ENCODE measurements at regions not wholly inside any gene's neighbourhood (a gene's known extent, or its start where the extent isn't known, plus 50 kb on each side); places are given as distances from the start of the nearest gene placed in this dataset.

GRCh38 chr4:176422001-176422400 lies 102.2 kb downstream of the SPCS3 start:
- no peak for DNase-seq (ENCODE audit: low read depth)
- ChIA-PET CTCF (interaction anchor here (1.2 kb wide), 1 partner anchor 16 kb away, joined by 3 read pairs; no protein-coding TSS in a partner anchor), POLR2A (no interaction called here)
- Histone ChIP-seq H3K36me3 (ENCODE audit: control insufficient read depth, insufficient read depth, low read length) (no peaks in the 10 kb centered on the region), H3K4me3 (ENCODE audit: low read depth, low read length) (no peak overlapping the region), H3K27me3 (ENCODE audit: control insufficient read depth, insufficient read depth, low read length) (no peaks in the 10 kb centered on the region)
- TF ChIP-seq CTCF (IDR thresholded peaks at IDR 0.05; ENCODE audit: insufficient read depth, low read depth, low read length) = no peak

GRCh38 chr4:176422511-176422910 lies 102.7 kb downstream of the SPCS3 start:
- ChIA-PET CTCF (interaction anchor here (1.2 kb wide), 1 partner anchor 16 kb away, joined by 3 read pairs; no protein-coding TSS in a partner anchor), POLR2A (no interaction called here)
- DNase-seq (ENCODE audit: low read depth) = no peak

GRCh38 chr4:176425035-176425434 lies 105.3 kb downstream of the SPCS3 start:
- ChIA-PET POLR2A (no interaction called here), CTCF (no interaction called here)
- Histone ChIP-seq H3K36me3 (ENCODE audit: control insufficient read depth, insufficient read depth, low read length) (no peaks in the 10 kb centered on the region), H3K4me3 (ENCODE audit: low read depth, low read length) (no peak overlapping the region), H3K27me3 (ENCODE audit: control insufficient read depth, insufficient read depth, low read length) (no peaks in the 10 kb centered on the region)
- DNase-seq (ENCODE audit: low read depth) = no peak
- no peak for TF ChIP-seq CTCF (IDR thresholded peaks at IDR 0.05; ENCODE audit: insufficient read depth, low read depth, low read length)

More at GRCh38 chr4:176422511-176422910, 102.7 kb downstream of the SPCS3 start:
- Histone ChIP-seq H3K36me3 (ENCODE audit: control insufficient read depth, insufficient read depth, low read length) (no peaks in the 10 kb centered on the region), H3K4me3 (ENCODE audit: low read depth, low read length) (no peak overlapping the region), H3K27me3 (ENCODE audit: control insufficient read depth, insufficient read depth, low read length) (no peaks in the 10 kb centered on the region)
- no peak for TF ChIP-seq CTCF (IDR thresholded peaks at IDR 0.05; ENCODE audit: insufficient read depth, low read depth, low read length)

GRCh38 chr4:176432811-176433540 lies 113.2 kb downstream of the SPCS3 start:
- no peak for TF ChIP-seq CTCF (IDR thresholded peaks at IDR 0.05; ENCODE audit: insufficient read depth, low read depth, low read length)
- no peak overlapping the region for H3K4me3 ChIP-seq (ENCODE audit: low read depth, low read length)
- POLR2A ChIA-PET = interaction anchor here (0.6 kb wide), 1 partner anchor 64 kb away, joined by 4 read pairs; no protein-coding TSS in a partner anchor

GRCh38 chr4:176433983-176434382 lies 114.2 kb downstream of the SPCS3 start:
- Histone ChIP-seq H3K36me3 (ENCODE audit: control insufficient read depth, insufficient read depth, low read length) (no peaks in the 10 kb centered on the region), H3K4me3 (ENCODE audit: low read depth, low read length) (no peak overlapping the region), H3K27me3 (ENCODE audit: control insufficient read depth, insufficient read depth, low read length) (no peaks in the 10 kb centered on the region)
- CTCF ChIA-PET = no interaction called here
- TF ChIP-seq CTCF (IDR thresholded peaks at IDR 0.05; ENCODE audit: insufficient read depth, low read depth, low read length) = no peak
- POLR2A ChIA-PET = no interaction called here
- DNase-seq (ENCODE audit: low read depth) = no peak

More at GRCh38 chr4:176432811-176433540, 113.2 kb downstream of the SPCS3 start:
- no peaks in the 10 kb centered on the region for H3K27me3 ChIP-seq (ENCODE audit: control insufficient read depth, insufficient read depth, low read length)
- no peak for DNase-seq (ENCODE audit: low read depth)
- H3K36me3 ChIP-seq (ENCODE audit: control insufficient read depth, insufficient read depth, low read length) = no peaks in the 10 kb centered on the region
- CTCF ChIA-PET = interaction anchor here (0.6 kb wide), 1 partner anchor 24 kb away, joined by 3 read pairs; no protein-coding TSS in a partner anchor
